DND-41 (cell line): ENCODE measurements at regions not wholly inside any gene's neighbourhood (a gene's known extent, or its start where the extent isn't known, plus 50 kb on each side); places are given as distances from the start of the nearest gene placed in this dataset.

Experiments used
- ATAC-seq: fragments of 200-7000 bp; cut with Tn5 transposase; 3 replicates; pipeline ENCODE4 v1.9.1; 2021; ENCODE audit warnings: low read depth; ENCODE audit not compliant: insufficient read depth
- DNase-seq: peaks from one replicate; pipeline ENCODE4 v3.0.0-alpha.2; 2020
- H2AFZ ChIP-seq: 2 replicates; pipeline ENCODE4 v1.6.0; 2012; ENCODE audit warnings: low read depth, low read length
- H3K27ac ChIP-seq: 2 replicates; pipeline ENCODE4 v1.5.1; 2012; ENCODE audit warnings: low read length, inconsistent platforms
- H3K27me3 ChIP-seq: fragments of 200-600 bp; sonication (generic); 2 replicates; pipeline ENCODE4 v1.6.0; 2012; ENCODE audit warnings: low read length, mild to moderate bottlenecking, inconsistent platforms; ENCODE audit not compliant: insufficient read depth, poor library complexity
- H3K36me3 ChIP-seq: 2 replicates; pipeline ENCODE4 v1.5.1; 2012; ENCODE audit warnings: low read length, inconsistent platforms; ENCODE audit not compliant: insufficient read depth
- H3K4me1 ChIP-seq: 2 replicates; pipeline ENCODE4 v1.5.1; 2012; ENCODE audit warnings: mild to moderate bottlenecking, low read length; ENCODE audit not compliant: insufficient read depth
- H3K4me2 ChIP-seq: 2 replicates; pipeline ENCODE4 v1.6.0; 2012; ENCODE audit warnings: mild to moderate bottlenecking, moderate library complexity, low read length, inconsistent platforms; ENCODE audit not compliant: insufficient read depth
- H3K4me3 ChIP-seq, 2 experiments: fragments of 200-600 bp in 1 of 2; shearing (Covaris generic) in 1 of 2; 2 replicates each; pipeline ENCODE4 v1.5.1; 2012 to 2016; ENCODE audit warnings: inconsistent platforms in 2 of 2, low read length in 2 of 2, mild to moderate bottlenecking in 2 of 2, low read depth in 1 of 2, moderate library complexity in 1 of 2
- H3K79me2 ChIP-seq: 2 replicates; pipeline ENCODE4 v1.6.0; 2012; ENCODE audit warnings: low read length, inconsistent platforms; ENCODE audit not compliant: insufficient read depth
- H3K9ac ChIP-seq: 2 replicates; pipeline ENCODE4 v1.6.0; 2012; ENCODE audit warnings: low read depth, mild to moderate bottlenecking, inconsistent platforms, low read length, moderate library complexity
- H3K9me3 ChIP-seq: 2 replicates; pipeline ENCODE4 v1.5.1; 2012; ENCODE audit warnings: low read length, moderate library complexity, mild to moderate bottlenecking, inconsistent platforms; ENCODE audit not compliant: insufficient read depth, severe bottlenecking
- H4K20me1 ChIP-seq: 2 replicates; pipeline ENCODE4 v1.6.0; 2012; ENCODE audit warnings: low read length; ENCODE audit not compliant: insufficient read depth
- CTCF ChIP-seq: IDR thresholded peaks from 2 replicates; pipeline ENCODE4 v1.5.1; 2012; ENCODE audit warnings: borderline replicate concordance, low read length, moderate library complexity, mild to moderate bottlenecking; ENCODE audit not compliant: poor library complexity, severe bottlenecking; ENCODE audit errors: extremely low read depth
- EZH2 ChIP-seq: IDR thresholded peaks from 3 replicates; pipeline ENCODE4 v1.6.1; 2012; ENCODE audit warnings: borderline replicate concordance, low read depth, mild to moderate bottlenecking, moderate library complexity, low read length, inconsistent platforms; ENCODE audit not compliant: severe bottlenecking

GRCh38 chr5:8814105-8814504 lies 731.8 kb downstream of the SEMA5A start:
- no peak for TF ChIP-seq EZH2
- TF ChIP-seq CTCF = no peak
- Histone ChIP-seq H3K9me3 (peaks cover 17% of the 10 kb centered on the region), H3K27ac (peak overlapping the region; percentile 50), H4K20me1 (no peaks in the 10 kb centered on the region), H3K4me3 (no peak overlapping the region), H2AFZ (no peak overlapping the region), H3K9ac (no peak overlapping the region), H3K4me1 (peaks cover 19% of the 10 kb centered on the region), H3K4me2 (no peak overlapping the region), H3K36me3 (0 out of 2 replicates have a peak, but pooled peaks cover 4% of the 10 kb centered on the region), H3K79me2 (no peaks in the 10 kb centered on the region), H3K27me3 (no peaks in the 10 kb centered on the region)
- ATAC-seq = no peak; the same call in 2 of the 3 replicates
- no peak for DNase-seq

GRCh38 chr5:8824371-8824770 lies 721.5 kb downstream of the SEMA5A start:
- TF ChIP-seq EZH2 (no peak), CTCF (no peak)
- Histone ChIP-seq H3K9ac (no peak overlapping the region), H3K79me2 (no peaks in the 10 kb centered on the region), H4K20me1 (no peaks in the 10 kb centered on the region), H3K9me3 (peaks cover 2% of the 10 kb centered on the region), H3K4me2 (no peak overlapping the region), H3K27ac (no peak overlapping the region), H3K27me3 (no peaks in the 10 kb centered on the region), H3K36me3 (no peaks in the 10 kb centered on the region), H2AFZ (no peak overlapping the region), H3K4me1 (no peaks in the 10 kb centered on the region), H3K4me3 (no peak overlapping the region)
- no peak for DNase-seq
- ATAC-seq = no peak

- Histone ChIP-seq H4K20me1 (no peaks in the 10 kb centered on the region), H2AFZ (no peak overlapping the region), H3K27me3 (no peaks in the 10 kb centered on the region), H3K4me1 (no peaks in the 10 kb centered on the region), H3K4me2 (no peak overlapping the region), H3K9me3 (peaks cover 2% of the 10 kb centered on the region), H3K9ac (no peak overlapping the region), H3K27ac (no peak overlapping the region), H3K79me2 (no peaks in the 10 kb centered on the region), H3K36me3 (no peaks in the 10 kb centered on the region), H3K4me3 (no peak overlapping the region)
- ATAC-seq = peak; percentile 54; the same call in 2 of the 3 replicates
- DNase-seq = no peak
- TF ChIP-seq CTCF (no peak), EZH2 (no peak)
Observed at GRCh38 chr5:8825139-8825757, 720.6 kb downstream of the SEMA5A start.

GRCh38 chr5:8826508-8826907 lies 719.4 kb downstream of the SEMA5A start:
- H3K9me3 ChIP-seq = peaks cover 6% of the 10 kb centered on the region
- ATAC-seq (no peak), DNase-seq (no peak)
- H3K4me2 ChIP-seq = no peak overlapping the region
- H3K27ac ChIP-seq = no peak overlapping the region
- no peaks in the 10 kb centered on the region for H3K36me3 ChIP-seq
- TF ChIP-seq EZH2 (no peak), CTCF (no peak)
- no peaks in the 10 kb centered on the region for H4K20me1 ChIP-seq
- H3K79me2 ChIP-seq = no peaks in the 10 kb centered on the region
- H3K4me3 ChIP-seq = no peak overlapping the region
- 0 out of 2 replicates have a peak, but pooled peaks cover under 1% of the 10 kb centered on the region for H3K4me1 ChIP-seq
- no peak overlapping the region for H2AFZ ChIP-seq
- H3K27me3 ChIP-seq = no peaks in the 10 kb centered on the region
- no peak overlapping the region for H3K9ac ChIP-seq
